Skin of body (tissue), 1 donor: ENCODE measurements at regions not wholly inside any gene's neighbourhood (a gene's known extent, or its start where the extent isn't known, plus 50 kb on each side); places are given as distances from the start of the nearest gene placed in this dataset.
"Not testable (repeated sequence)": the region's sequence is repeated elsewhere in the genome, so short reads cannot be mapped to it uniquely, and the experiment has no call there.

Experiments used
- DNase-seq: peaks from one replicate; lab custom pipeline; 2025; lab: John Stamatoyannopoulos, UW

DNA sequence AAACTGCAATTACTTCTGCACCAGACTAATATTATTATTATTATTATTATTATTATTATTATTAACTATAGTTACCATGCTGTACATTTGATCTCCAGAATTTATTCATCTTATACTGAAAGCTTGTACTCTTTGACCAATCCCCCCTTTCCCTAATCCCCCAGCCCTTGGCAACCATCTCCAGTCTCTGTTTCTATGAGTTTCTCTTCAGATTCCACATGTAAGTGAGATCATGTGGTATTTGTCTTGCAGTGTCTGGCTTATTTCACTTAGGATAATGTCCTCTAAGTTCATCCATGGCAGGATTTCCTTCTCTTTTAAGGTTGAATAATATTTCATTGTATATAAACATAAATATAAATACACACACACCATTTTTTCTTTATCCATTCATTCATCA lies 287.0 kb upstream of the DAB2 start:
- no peak for DNase-seq

DNA sequence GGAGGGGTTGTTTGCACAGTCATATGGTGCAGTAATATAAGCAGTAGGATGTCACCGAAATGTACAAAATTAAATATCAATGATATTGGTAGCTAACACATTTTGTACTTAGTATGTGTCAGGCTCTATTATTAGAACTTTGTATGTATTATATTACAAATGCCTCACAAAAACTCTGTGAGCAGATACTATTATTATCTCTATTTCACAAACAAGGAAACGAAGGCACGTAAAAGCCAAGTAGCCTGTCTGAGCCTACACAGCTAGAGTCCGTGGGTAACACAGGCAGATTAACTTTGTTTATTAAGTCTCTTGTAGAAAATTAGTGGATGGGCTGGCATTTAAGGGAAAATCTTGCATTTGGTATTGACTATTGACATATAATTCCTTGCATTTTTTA lies 284.3 kb upstream of the DAB2 start:
- DNase-seq: no peak

DNA sequence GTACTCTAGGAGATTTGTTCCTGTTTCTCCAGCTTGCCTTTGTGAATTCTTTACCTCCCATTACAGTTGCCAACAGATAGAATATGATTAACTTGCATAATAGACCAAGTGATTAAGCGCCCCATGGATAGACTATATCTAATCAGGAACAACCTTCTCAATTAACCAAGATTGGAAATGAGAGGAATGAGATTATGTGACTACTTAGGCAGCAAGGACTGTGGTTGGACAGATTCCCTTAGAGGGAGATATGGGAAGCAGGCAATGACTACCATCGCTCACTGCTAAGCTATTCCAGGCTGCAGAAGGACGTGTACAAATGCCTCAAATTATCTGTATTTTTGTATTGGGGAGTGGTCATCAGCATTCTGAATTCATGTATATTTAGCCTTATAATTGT lies 278.1 kb upstream of the DAB2 start:
- no peak for DNase-seq

DNA sequence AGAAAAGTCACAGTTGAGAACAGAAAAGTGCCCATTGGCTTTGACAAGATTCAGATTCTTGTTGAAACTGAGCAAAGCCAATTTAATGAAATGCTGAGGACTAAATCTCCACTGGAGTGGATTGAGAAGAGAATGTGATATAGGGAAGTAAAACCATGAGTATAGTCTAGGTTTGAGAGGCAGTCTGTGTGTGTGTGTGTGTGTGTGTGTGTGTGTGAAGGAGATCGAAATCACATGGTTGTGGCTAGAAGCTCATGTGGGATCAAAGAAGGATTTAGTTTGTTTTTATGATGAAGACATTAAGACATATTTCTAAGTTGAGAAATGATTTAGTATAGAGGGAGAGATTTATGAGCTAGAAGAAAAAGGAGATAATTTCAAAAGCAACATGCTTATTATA lies 275.7 kb upstream of the DAB2 start:
- no peak for DNase-seq

DNA sequence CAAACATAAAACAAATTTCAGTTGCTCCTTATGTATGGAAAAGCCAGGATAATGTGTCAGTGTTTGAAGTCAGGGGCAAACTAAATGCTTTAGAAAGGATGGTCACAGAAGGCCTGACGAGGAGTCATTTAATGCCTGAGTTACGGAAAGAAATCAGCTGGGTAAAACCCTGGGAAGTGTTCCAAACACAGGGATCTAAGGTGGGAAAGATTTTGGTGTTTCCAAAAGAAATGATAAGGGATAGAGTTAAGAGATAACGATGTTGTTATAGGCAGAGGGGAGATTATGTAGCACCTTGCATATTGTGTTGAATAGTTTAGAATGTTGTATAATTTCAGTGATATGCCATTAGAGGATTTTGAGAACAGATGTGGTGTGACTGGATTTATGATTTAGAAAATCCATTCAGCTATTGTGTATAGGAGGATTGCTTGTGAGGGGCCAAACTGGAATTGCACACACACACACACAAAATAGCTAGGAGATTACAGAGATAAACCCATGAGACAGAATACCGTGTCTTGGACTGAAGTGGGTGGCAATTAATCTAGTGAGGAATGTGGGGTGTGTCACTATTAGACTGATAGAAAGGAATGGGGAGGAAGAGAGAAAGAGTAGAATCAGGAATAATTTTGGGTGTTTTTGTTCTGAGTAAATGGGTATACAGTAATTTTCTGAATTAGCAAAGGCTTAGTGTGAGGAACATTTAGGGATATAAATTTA lies 274.2 kb upstream of the DAB2 start:
- no peak for DNase-seq

DNA sequence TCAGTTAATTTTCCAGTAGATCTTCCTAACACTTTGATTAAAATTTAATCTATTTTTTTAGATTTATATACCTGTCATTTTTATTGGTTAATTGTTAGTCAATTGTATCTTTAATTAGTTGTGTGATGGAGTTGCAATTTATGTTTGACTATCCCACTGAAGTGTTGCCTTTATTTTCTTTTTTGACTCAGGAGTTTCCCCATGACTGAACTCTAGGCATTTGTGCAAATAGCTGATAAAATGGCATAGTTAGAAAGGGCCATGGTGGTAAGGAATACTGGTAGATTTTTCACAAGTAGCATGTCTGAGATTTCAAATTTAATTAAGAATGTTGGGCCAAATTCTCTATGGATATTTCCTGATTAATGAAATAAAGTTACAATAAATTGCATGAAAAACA lies 273.1 kb upstream of the DAB2 start:
- no peak for DNase-seq

DNA sequence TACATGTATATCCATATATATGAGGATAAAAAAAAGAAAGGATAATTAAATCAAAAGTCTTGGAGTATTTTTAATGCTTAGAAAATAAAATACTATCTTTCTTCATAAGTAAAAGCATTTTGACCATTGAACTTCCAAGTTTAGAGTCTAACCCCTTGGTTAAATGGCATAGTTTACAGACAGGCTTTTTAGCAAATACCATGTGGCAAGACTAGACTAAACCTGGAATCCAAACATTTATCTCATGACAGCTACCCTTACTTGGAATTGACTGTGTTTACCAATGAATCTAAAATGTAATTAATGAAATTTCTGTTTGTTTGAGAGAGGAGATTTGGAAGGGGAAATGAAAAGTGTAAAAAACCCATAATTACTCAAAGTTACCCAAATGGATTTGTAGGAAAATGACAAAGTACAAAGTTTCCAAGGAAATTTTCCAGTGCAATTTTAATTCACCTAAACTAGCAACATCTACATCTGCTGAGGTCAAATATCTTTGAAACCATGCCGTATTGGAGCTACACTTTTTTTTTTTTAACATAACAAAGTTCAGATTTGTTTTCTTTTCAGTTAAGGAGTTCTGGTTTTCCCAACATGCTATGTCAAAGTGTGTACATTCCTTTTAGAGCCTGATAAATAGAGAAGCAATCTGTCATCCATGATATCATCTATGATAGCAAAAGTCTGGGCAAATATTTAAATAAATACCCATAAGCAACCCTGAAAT lies 272.1 kb upstream of the DAB2 start:
- no peak for DNase-seq

GRCh38 chr5:39691993-39692392 lies 267.2 kb upstream of the DAB2 start:
- no peak for DNase-seq

DNA sequence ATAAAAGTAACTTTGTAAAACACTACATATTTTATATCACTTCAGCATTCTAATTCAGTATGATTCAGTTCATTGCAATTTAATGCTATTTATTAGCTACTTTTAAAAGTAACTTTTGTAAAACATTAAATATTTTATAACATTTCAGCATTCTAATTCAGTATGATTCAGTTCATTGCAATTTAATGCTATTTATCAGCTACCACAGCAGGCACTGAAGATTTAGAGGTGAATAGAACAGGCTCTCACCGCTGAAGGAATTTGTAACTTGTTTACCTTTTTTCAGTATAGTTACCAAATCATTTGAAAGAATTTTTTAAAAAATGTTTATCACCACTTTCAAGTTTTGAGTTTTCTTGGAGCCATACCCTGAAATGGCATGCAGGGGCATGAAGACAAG lies 266.4 kb upstream of the DAB2 start:
- no peak for DNase-seq

DNA sequence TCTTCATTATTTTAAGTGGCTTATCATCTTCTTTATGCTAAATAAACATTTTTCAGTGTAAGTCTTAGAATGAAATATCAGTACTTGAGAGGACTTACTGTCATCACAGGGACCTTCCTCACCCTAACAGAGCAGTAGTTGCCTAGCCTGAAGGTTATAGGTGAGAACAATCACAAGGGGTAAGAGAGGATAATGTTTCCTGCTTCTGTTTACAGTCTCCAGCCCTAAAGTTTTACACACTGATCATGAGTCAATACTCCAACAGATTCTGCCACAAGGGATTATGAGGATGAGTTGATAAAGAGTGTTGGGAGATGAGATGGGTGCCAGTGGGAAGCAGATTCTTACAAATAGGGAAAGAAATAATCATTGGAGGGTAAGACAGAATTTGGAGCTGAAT lies 265.1 kb upstream of the DAB2 start:
- no peak for DNase-seq

DNA sequence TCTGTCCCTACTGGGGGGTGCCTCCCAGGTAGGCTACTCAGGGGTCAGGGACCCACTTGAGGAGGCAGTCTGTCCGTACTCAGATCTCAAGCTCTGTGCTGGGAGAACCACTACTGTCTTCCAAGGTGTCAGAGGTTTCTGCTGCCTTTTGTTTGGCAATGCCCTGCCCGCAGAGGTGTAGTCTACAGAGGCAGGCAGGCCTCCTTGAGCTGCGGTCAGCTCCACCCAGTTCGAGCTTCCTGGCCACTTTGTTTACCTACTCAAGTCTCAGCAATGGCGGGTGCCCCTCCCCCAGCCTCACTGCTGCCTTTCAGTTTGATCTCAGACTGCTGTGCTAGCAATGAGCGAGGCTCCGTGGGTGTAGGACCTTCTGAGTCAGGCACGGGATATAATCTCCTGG lies 263.1 kb upstream of the DAB2 start:
- DNase-seq: not testable (repeated sequence)

DNA sequence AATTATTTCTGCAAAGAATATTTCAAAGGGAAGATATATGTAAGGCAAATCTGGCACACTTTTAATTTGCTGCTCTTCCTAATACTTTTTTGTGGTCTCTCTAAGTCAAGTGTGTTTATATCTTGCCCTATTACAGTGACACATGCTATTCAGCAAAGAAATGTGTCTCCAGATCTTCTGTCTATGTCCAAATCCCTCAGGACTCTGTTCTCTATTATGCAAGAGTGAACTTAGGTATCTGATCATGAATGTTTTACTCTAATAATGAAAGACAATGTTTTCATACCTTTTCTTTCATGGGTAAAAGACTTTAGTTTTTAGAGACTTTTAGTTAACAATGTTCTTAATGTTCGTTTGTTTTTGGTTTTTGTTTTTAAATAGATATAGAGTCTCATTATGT lies 255.4 kb upstream of the DAB2 start:
- DNase-seq: no peak

DNA sequence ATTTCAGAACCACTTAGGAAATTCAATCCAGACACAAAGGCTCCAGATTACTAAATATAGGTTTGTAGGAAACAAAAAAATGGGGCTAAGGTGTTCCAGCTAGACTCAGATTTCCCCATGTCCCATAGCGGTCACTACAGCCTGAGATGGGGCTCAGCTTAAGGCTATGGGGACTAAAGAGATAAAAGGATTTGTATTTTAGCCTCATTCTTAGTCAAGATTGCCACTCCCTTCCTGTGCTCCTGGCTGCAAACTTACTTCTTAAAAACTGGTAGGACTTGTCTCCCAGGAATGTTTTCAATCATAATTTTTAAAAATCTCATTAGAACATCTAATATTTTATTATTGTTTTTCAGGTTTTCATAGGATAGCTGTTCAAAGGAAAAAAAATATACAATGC lies 253.8 kb upstream of the DAB2 start:
- DNase-seq: no peak

GRCh38 chr5:39675676-39676075 lies 250.9 kb upstream of the DAB2 start:
- DNase-seq: no peak

GRCh38 chr5:39674209-39675082 lies 249.7 kb upstream of the DAB2 start:
- no peak for DNase-seq

DNA sequence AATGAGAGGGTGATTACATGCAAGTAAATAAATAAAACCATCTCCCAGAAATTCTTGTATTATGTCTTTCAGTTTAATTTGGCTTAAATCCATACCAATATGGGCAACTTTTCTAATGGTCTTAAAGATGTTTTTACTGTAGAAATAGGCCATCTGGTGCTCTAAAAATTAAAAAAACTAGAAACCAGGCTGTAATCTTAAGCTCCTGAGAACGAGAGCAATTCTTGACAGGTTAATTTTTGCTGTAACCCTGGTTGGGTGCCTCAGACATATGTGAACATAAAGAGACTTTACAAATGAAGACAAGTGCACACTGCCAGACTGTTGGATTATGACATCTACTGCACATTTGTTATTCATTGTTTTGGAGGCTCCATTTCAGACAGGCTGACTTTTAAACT lies 246.8 kb upstream of the DAB2 start:
- DNase-seq: peak; percentile 67

GRCh38 chr5:39670955-39671354 lies 246.2 kb upstream of the DAB2 start:
- DNase-seq: no peak

- DNase-seq: no peak
Observed at GRCh38 chr5:39670391-39670790, 245.6 kb upstream of the DAB2 start.

GRCh38 chr5:39668980-39669379 lies 244.2 kb upstream of the DAB2 start:
- DNase-seq: no peak

DNA sequence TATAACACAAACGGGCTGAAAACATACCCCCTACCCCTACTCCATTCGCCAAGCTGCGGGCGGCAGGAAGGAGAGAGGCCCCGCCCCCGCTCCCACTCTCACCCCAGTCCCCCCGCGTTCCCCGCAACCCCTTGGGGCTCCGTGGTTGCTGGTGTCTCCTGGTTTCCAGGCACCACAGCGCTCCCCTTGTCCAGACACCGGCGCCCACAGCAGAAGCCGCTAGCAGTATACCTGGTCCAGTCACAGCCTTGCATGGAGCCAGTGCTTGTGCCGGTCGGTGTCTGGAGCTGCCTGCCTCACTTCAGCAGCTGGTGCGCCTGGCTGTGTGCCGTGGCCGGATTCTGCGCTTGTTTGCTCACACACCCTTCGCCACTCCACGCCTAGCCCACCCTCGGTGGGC lies 240.5 kb upstream of the DAB2 start:
- DNase-seq: no peak

GRCh38 chr5:39662945-39663344 lies 238.2 kb upstream of the DAB2 start:
- no peak for DNase-seq

- DNase-seq: no peak
Observed at GRCh38 chr5:39661026-39661779, 236.4 kb upstream of the DAB2 start.
